Keratinocyte (primary cell): ENCODE measurements at regions not wholly inside any gene's neighbourhood (a gene's known extent, or its start where the extent isn't known, plus 50 kb on each side); places are given as distances from the start of the nearest gene placed in this dataset.

Source experiments
- DNase-seq: peaks from one replicate; pipeline ENCODE4 v3.0.0-alpha.2; 2011; ENCODE audit warnings: low read depth, missing footprints, low spot score
- FAIRE-seq: peaks from 2 replicates; lab custom pipeline; 2011; peaks lifted over from hg19 to GRCh38; lab: Jason Lieb, UNC
- H2AFZ ChIP-seq: 2 replicates; pipeline ENCODE4 v1.6.0; 2012; ENCODE audit warnings: low read length, control low read depth, inconsistent platforms; ENCODE audit not compliant: control insufficient read depth
- H3K27ac ChIP-seq: 2 replicates; pipeline ENCODE4 v1.5.1; 2011; ENCODE audit warnings: low read length; ENCODE audit not compliant: control insufficient read depth, insufficient read depth
- H3K27me3 ChIP-seq: 3 replicates; pipeline ENCODE4 v1.6.0; 2011; ENCODE audit warnings: low read length; ENCODE audit not compliant: control insufficient read depth, insufficient read depth; ENCODE audit errors: extremely low read depth
- H3K36me3 ChIP-seq, 2 experiments: 2 replicates in 1 of 2; 3 replicates in 1 of 2; pipeline ENCODE4 v1.5.1; 2011; ENCODE audit warnings: low read length in 2 of 2, mild to moderate bottlenecking in 1 of 2; ENCODE audit not compliant: control insufficient read depth in 2 of 2, insufficient read depth in 2 of 2; ENCODE audit errors: extremely low read depth in 1 of 2
- H3K4me1 ChIP-seq: 3 replicates; pipeline ENCODE4 v1.5.1; 2011; ENCODE audit warnings: low read length; ENCODE audit not compliant: control insufficient read depth, insufficient read depth; ENCODE audit errors: extremely low read depth
- H3K4me2 ChIP-seq: 3 replicates; pipeline ENCODE4 v1.6.0; 2011; ENCODE audit warnings: low read depth, low read length; ENCODE audit not compliant: control insufficient read depth, insufficient read depth; ENCODE audit errors: extremely low read depth
- H3K4me3 ChIP-seq, 3 experiments: fragments of 200-600 bp in 1 of 3; sonication (generic) in 1 of 3; 2 replicates in 2 of 3; 3 replicates in 1 of 3; pipeline ENCODE4 v1.5.1; 2011 to 2016; ENCODE audit warnings: low read length in 3 of 3, mild to moderate bottlenecking in 3 of 3, control low read depth in 2 of 3, inconsistent platforms in 1 of 3, low read depth in 1 of 3, mixed read lengths in 1 of 3, mixed run types in 1 of 3, moderate library complexity in 1 of 3; ENCODE audit not compliant: control insufficient read depth in 2 of 3, insufficient read depth in 2 of 3; ENCODE audit errors: extremely low read depth in 1 of 3
- H3K79me2 ChIP-seq: 2 replicates; pipeline ENCODE4 v1.6.0; 2012; ENCODE audit warnings: low read length; ENCODE audit not compliant: control insufficient read depth, insufficient read depth
- H3K9ac ChIP-seq: 3 replicates; pipeline ENCODE4 v1.6.0; 2011; ENCODE audit warnings: low read length; ENCODE audit not compliant: control insufficient read depth, insufficient read depth; ENCODE audit errors: extremely low read depth
- H3K9me1 ChIP-seq: 3 replicates; pipeline ENCODE4 v1.6.0; 2011; ENCODE audit warnings: low read length; ENCODE audit not compliant: control insufficient read depth, insufficient read depth; ENCODE audit errors: extremely low read depth
- H3K9me3 ChIP-seq: 2 replicates; pipeline ENCODE4 v1.5.1; 2012; ENCODE audit warnings: low read depth, low read length; ENCODE audit not compliant: control insufficient read depth
- H4K20me1 ChIP-seq: 3 replicates; pipeline ENCODE4 v1.6.0; 2011; ENCODE audit warnings: low read length; ENCODE audit not compliant: control insufficient read depth, insufficient read depth; ENCODE audit errors: extremely low read depth
- CTCF ChIP-seq, 3 experiments: IDR thresholded peaks in 1 of 3; conservative IDR thresholded peaks in 1 of 3; optimal IDR thresholded peaks in 1 of 3; 2 replicates in 2 of 3; 3 replicates in 1 of 3; pipeline versions ENCODE3 to v1.5.1; 2011; ENCODE audit warnings: low read length in 3 of 3, mild to moderate bottlenecking in 3 of 3, moderate library complexity in 2 of 3, control low read depth in 1 of 3, inconsistent platforms in 1 of 3; ENCODE audit not compliant: insufficient read depth in 2 of 3; ENCODE audit errors: extremely low read depth in 1 of 3
- EZH2 ChIP-seq: IDR thresholded peaks from one replicate; pipeline ENCODE4 v1.6.1; 2012; ENCODE audit warnings: inconsistent platforms, mild to moderate bottlenecking, low read length, moderate library complexity
- dilution Hi-C: fragments of 300-500 bp; cut with MboI; formaldehyde crosslinking; loops from one replicate; pipeline ENCODE4 v1.7.0; 2020; ENCODE audit warnings: low sequenced_read_pairs; ENCODE audit not compliant: extremely low pct_ligation_motif_present

- H3K9me3 ChIP-seq = no peaks in the 10 kb centered on the region
- H3K9me1 ChIP-seq = no peaks in the 10 kb centered on the region
- H3K36me3 ChIP-seq = no peaks in the 10 kb centered on the region
- H3K27ac ChIP-seq = no peak overlapping the region
- no peak for DNase-seq
- dilution Hi-C loops = no loop called here
- H3K4me3 ChIP-seq = no peak overlapping the region
- H3K27me3 ChIP-seq = no peaks in the 10 kb centered on the region
- no peaks in the 10 kb centered on the region for H4K20me1 ChIP-seq
- H3K79me2 ChIP-seq = no peaks in the 10 kb centered on the region
- H3K4me1 ChIP-seq = no peaks in the 10 kb centered on the region
- H2AFZ ChIP-seq = no peak overlapping the region
- FAIRE-seq = no peak
- no peak overlapping the region for H3K4me2 ChIP-seq
- H3K9ac ChIP-seq = no peak overlapping the region
- no peak for TF ChIP-seq CTCF (optimal IDR thresholded peaks at IDR 0.05 in 1 of 3, IDR thresholded peaks at IDR 0.05 in 1 of 3, conservative IDR thresholded peaks at IDR 0.05 in 1 of 3; ENCODE audit: extremely low read depth in 1 of 3, insufficient read depth in 2 of 3, low read length in 3 of 3)
- TF ChIP-seq EZH2 = no peak
Measured at GRCh38 chr13:103671547-103671946, 605.3 kb upstream of the SLC10A2 start.

GRCh38 chr13:103663996-103664395 lies 597.8 kb upstream of the SLC10A2 start:
- Histone ChIP-seq H3K4me2 (no peak overlapping the region), H3K79me2 (no peaks in the 10 kb centered on the region), H3K36me3 (no peaks in the 10 kb centered on the region), H3K9me1 (no peaks in the 10 kb centered on the region), H2AFZ (no peak overlapping the region), H3K9me3 (no peaks in the 10 kb centered on the region), H3K4me1 (no peaks in the 10 kb centered on the region), H4K20me1 (no peaks in the 10 kb centered on the region), H3K27me3 (no peaks in the 10 kb centered on the region), H3K9ac (no peak overlapping the region), H3K27ac (no peak overlapping the region), H3K4me3 (no peak overlapping the region)
- dilution Hi-C loops = no loop called here
- DNase-seq (no peak), FAIRE-seq (no peak)
- TF ChIP-seq CTCF (optimal IDR thresholded peaks at IDR 0.05 in 1 of 3, IDR thresholded peaks at IDR 0.05 in 1 of 3, conservative IDR thresholded peaks at IDR 0.05 in 1 of 3; ENCODE audit: extremely low read depth in 1 of 3, insufficient read depth in 2 of 3, low read length in 3 of 3) = no peak
- TF ChIP-seq EZH2 = no peak
